HepG2 (cell line): ENCODE measurements at regions not wholly inside any gene's neighbourhood (a gene's known extent, or its start where the extent isn't known, plus 50 kb on each side); places are given as distances from the start of the nearest gene placed in this dataset.

Source experiments
- ATAC-seq: fragments of 200-7000 bp; cut with Tn5 transposase; 3 replicates; pipeline ENCODE4 v1.9.1; 2020; ENCODE audit warnings: mild to moderate bottlenecking, moderate library complexity
- BruUV-seq: library from RNA; stranded (reverse); fragments of 400-500 nt; replicated peaks from 2 replicates; lab custom pipeline; 2021; lab: Mats Ljungman, UMichigan
- CTCF ChIA-PET: fragments of 300-600 bp; formaldehyde crosslinking; extraction: SDS; loops from one replicate; lab custom pipeline; 2021; ENCODE audit warnings: low total read pairs, inconsistent platforms, low intra/inter-chr PET ratio; lab: Yijun Ruan, JAX
- POLR2A ChIA-PET: fragments of 350-600 bp; sonication (Branson Sonifier 250); formaldehyde crosslinking; loops from one replicate; lab custom pipeline; 2020; ENCODE audit warnings: antibody characterized with exemption, inconsistent platforms; lab: Yijun Ruan, JAX
- DNase-seq: peaks from one replicate; pipeline ENCODE4 v3.0.0-alpha.2; 2015; ENCODE audit warnings: low spot score
- FAIRE-seq: peaks from 3 replicates; lab custom pipeline; 2011; peaks lifted over from hg19 to GRCh38; lab: Jason Lieb, UNC
- H2AFZ ChIP-seq: one replicate; pipeline ENCODE4 v1.6.1; 2011; ENCODE audit warnings: low read length, inconsistent platforms
- H3K27ac ChIP-seq: fragments of 300-600 bp; 3 replicates; pipeline ENCODE4 v1.8.0; 2011; ENCODE audit warnings: mixed run types, mild to moderate bottlenecking, mixed read lengths, low read length, inconsistent platforms; ENCODE audit not compliant: insufficient read depth; ENCODE audit errors: extremely low read length
- H3K27me3 ChIP-seq, 2 experiments: fragments of 200-600 bp in 1 of 2; 2 replicates in 1 of 2; 3 replicates in 1 of 2; pipeline versions ENCODE4 v1.6.0 to v1.8.0; 2011; ENCODE audit warnings: low read length in 2 of 2, mild to moderate bottlenecking in 2 of 2, moderate library complexity in 2 of 2, inconsistent platforms in 1 of 2; ENCODE audit not compliant: insufficient read depth in 2 of 2, control insufficient read depth in 1 of 2
- H3K36me3 ChIP-seq, 2 experiments: fragments of 200-600 bp in 1 of 2; replicated peaks in 1 of 2; 2 replicates in 1 of 2; 3 replicates in 1 of 2; pipeline versions ENCODE4 v1.5.1 to v1.8.0; 2011; ENCODE audit warnings: low read length in 2 of 2, inconsistent platforms in 1 of 2; ENCODE audit not compliant: insufficient read depth in 2 of 2, control insufficient read depth in 1 of 2
- H3K4me1 ChIP-seq: 2 replicates; pipeline ENCODE4 v1.5.1; 2012; ENCODE audit warnings: low read length, inconsistent platforms; ENCODE audit not compliant: insufficient read depth
- H3K4me2 ChIP-seq: 2 replicates; pipeline ENCODE4 v1.6.0; 2011; ENCODE audit warnings: low read depth, low read length, inconsistent platforms
- H3K4me3 ChIP-seq, 3 experiments: fragments of 200-600 bp in 1 of 3; sonication (generic), shearing (Covaris generic) in 1 of 3; replicated peaks in 1 of 3; 2 replicates each; pipeline ENCODE4 v1.5.1; 2011 to 2016; ENCODE audit warnings: low read length in 3 of 3, inconsistent platforms in 2 of 3, low read depth in 2 of 3, mild to moderate bottlenecking in 2 of 3, control low read depth in 1 of 3, mixed read lengths in 1 of 3; ENCODE audit not compliant: insufficient read depth in 1 of 3
- H3K79me2 ChIP-seq: one replicate; pipeline ENCODE4 v1.6.1; 2011; ENCODE audit warnings: low read length, inconsistent platforms; ENCODE audit not compliant: insufficient read depth
- H3K9ac ChIP-seq: 2 replicates; pipeline ENCODE4 v1.6.0; 2011; ENCODE audit warnings: mild to moderate bottlenecking, low read depth, low read length, inconsistent platforms; ENCODE audit not compliant: insufficient read depth
- H3K9me3 ChIP-seq: 2 replicates; pipeline ENCODE4 v1.5.1; 2012; ENCODE audit warnings: mild to moderate bottlenecking, low read length
- H4K20me1 ChIP-seq: 2 replicates; pipeline ENCODE4 v1.6.0; 2011; ENCODE audit warnings: inconsistent platforms, mild to moderate bottlenecking, low read length, moderate library complexity; ENCODE audit not compliant: insufficient read depth
- KAT2B ChIP-seq: fragments of 150-350 bp; IDR thresholded peaks from 2 replicates; pipeline ENCODE4 v1.6.1; 2014; ENCODE audit warnings: low read depth, low read length, borderline replicate concordance
- KLF9 ChIP-seq: IDR thresholded peaks from 2 replicates; pipeline ENCODE4 v1.6.1; 2016; ENCODE audit warnings: low read depth
- MAFK ChIP-seq, 2 experiments: IDR thresholded peaks in 1 of 2; conservative IDR thresholded peaks in 1 of 2; 2 replicates each; pipeline ENCODE4 v1.6.1; 2011; ENCODE audit warnings: improper control_type of control experiment in 2 of 2, low read length in 2 of 2
- NFE2L2 ChIP-seq: fragments of 150-350 bp; IDR thresholded peaks from 2 replicates; pipeline ENCODE4 v1.6.1; 2014; ENCODE audit warnings: low read length
- ZBTB39 ChIP-seq: sonication (generic); formaldehyde crosslinking; IDR thresholded peaks from 2 replicates; pipeline ENCODE4 v1.5.0; 2020; ENCODE audit warnings: missing genetic modification reagents
- ZKSCAN5 ChIP-seq: sonication (generic); formaldehyde crosslinking; IDR thresholded peaks from 2 replicates; pipeline ENCODE4 v1.5.1; 2020; ENCODE audit warnings: mild to moderate bottlenecking, missing genetic modification reagents
- ZNF275 ChIP-seq: sonication (generic); formaldehyde crosslinking; IDR thresholded peaks from 2 replicates; pipeline ENCODE4 v1.8.0; 2022; ENCODE audit warnings: missing genetic modification reagents, mild to moderate bottlenecking, inconsistent platforms, borderline replicate concordance
- ZNF570 ChIP-seq: sonication (generic); formaldehyde crosslinking; IDR thresholded peaks from 2 replicates; pipeline ENCODE4 v1.4.0; 2020; ENCODE audit warnings: mild to moderate bottlenecking, missing genetic modification reagents, borderline replicate concordance
- ZNF781 ChIP-seq: sonication (generic); formaldehyde crosslinking; IDR thresholded peaks from 2 replicates; pipeline ENCODE4 v1.5.1; 2020; ENCODE audit warnings: borderline replicate concordance, mild to moderate bottlenecking, missing genetic modification reagents; ENCODE audit errors: not compliant biosample characterization
- WGBS: methylation state at CpG from one replicate; pipeline ENCODE4 v1.1.6; 2017; ENCODE audit warnings: low lambda C conversion rate; 5-methylcytosine and 5-hydroxymethylcytosine counted together
- in situ Hi-C: cut with HindIII; loops from 2 replicates; pipeline ENCODE4 v1.10.0; 2017; ENCODE audit warnings: low pct_unique_long_range_greater_than_20kb; ENCODE audit not compliant: extremely low pct_ligation_motif_present
- intact Hi-C: fragments of 100-400 bp; cut with micrococcal nuclease; formaldehyde crosslinking; loops from one replicate; pipeline ENCODE4 v1.10.0; 2022; ENCODE audit not compliant: unreplicated experiment

- Histone ChIP-seq H3K36me3 (no peaks in the 10 kb centered on the region), H3K9ac (no peak overlapping the region), H2AFZ (no peak overlapping the region), H3K79me2 (no peaks in the 10 kb centered on the region), H3K27me3 (no peaks in the 10 kb centered on the region), H4K20me1 (no peaks in the 10 kb centered on the region), H3K4me2 (no peak overlapping the region), H3K4me1 (no peaks in the 10 kb centered on the region), H3K27ac (no peak overlapping the region), H3K9me3 (peaks cover 30% of the 10 kb centered on the region), H3K4me3 (no peak overlapping the region)
- no TSS peak for BruUV-seq
- 0% methylated on average over 2 of the region's 2 CpGs for WGBS
- FAIRE-seq = no peak
- intact Hi-C loops (no loop called here), in situ Hi-C loops (no loop called here)
- no peak for TF ChIP-seq ZKSCAN5 (CRISPR knock-in tag)
- DNase-seq = no peak
- no peak for ATAC-seq
- CTCF ChIA-PET = no interaction called here
- POLR2A ChIA-PET = no interaction called here
These were observed 828.7 kb downstream of the PCDH7 start for GRCh38 chr4:31548823-31549222.

- BruUV-seq = no TSS peak
- no peak overlapping the region for H2AFZ ChIP-seq
- H3K9ac ChIP-seq = no peak overlapping the region
- 0% methylated on average over 1 of the region's 1 CpG for WGBS
- H3K4me2 ChIP-seq = no peak overlapping the region
- in situ Hi-C loops = no loop called here
- POLR2A ChIA-PET = no interaction called here
- H3K27me3 ChIP-seq = no peaks in the 10 kb centered on the region
- no peaks in the 10 kb centered on the region for H4K20me1 ChIP-seq
- TF ChIP-seq ZNF781 (CRISPR knock-in tag) = no peak
- TF ChIP-seq, all 625 proteins: peak for 0
- no peak overlapping the region for H3K27ac ChIP-seq
- FAIRE-seq (no peak), DNase-seq (no peak), ATAC-seq (no peak)
- H3K36me3 ChIP-seq = no peaks in the 10 kb centered on the region
- peaks cover 27% of the 10 kb centered on the region for H3K9me3 ChIP-seq
- no peaks in the 10 kb centered on the region for H3K79me2 ChIP-seq
- H3K4me3 ChIP-seq = no peak overlapping the region
- intact Hi-C loops = no loop called here
- CTCF ChIA-PET = no interaction called here
- no peaks in the 10 kb centered on the region for H3K4me1 ChIP-seq
These were observed 829.1 kb downstream of the PCDH7 start for GRCh38 chr4:31549256-31549655.

- ATAC-seq (no peak), FAIRE-seq (no peak), DNase-seq (no peak)
- peaks cover 38% of the 10 kb centered on the region for H3K9me3 ChIP-seq
- H3K79me2 ChIP-seq = no peaks in the 10 kb centered on the region
- H3K9ac ChIP-seq = no peak overlapping the region
- H4K20me1 ChIP-seq = no peaks in the 10 kb centered on the region
- H3K4me2 ChIP-seq = no peak overlapping the region
- in situ Hi-C loops = no loop called here
- no TSS peak for BruUV-seq
- CTCF ChIA-PET = no interaction called here
- no peak overlapping the region for H2AFZ ChIP-seq
- POLR2A ChIA-PET = no interaction called here
- no peaks in the 10 kb centered on the region for H3K4me1 ChIP-seq
- no peak overlapping the region for H3K27ac ChIP-seq
- H3K4me3 ChIP-seq = no peak overlapping the region
- intact Hi-C loops = no loop called here
- H3K27me3 ChIP-seq = no peaks in the 10 kb centered on the region
- 1% methylated on average over 2 of the region's 2 CpGs for WGBS
- H3K36me3 ChIP-seq = no peaks in the 10 kb centered on the region
- TF ChIP-seq KLF9 (no peak), ZNF570 (CRISPR knock-in tag) (no peak), NFE2L2 (peak; percentile 76), ZNF275 (CRISPR knock-in tag) (no peak), KAT2B (no peak), MAFK (conservative IDR thresholded peaks at IDR 0.05 in 1 of 2, IDR thresholded peaks at IDR 0.05 in 1 of 2; ENCODE audit: low read length in 2 of 2) (peak in 1 of 2 experiments; percentile 37; a peak in 1 of 4 replicates), ZBTB39 (CRISPR knock-in tag) (no peak)
These were observed 837.3 kb downstream of the PCDH7 start for GRCh38 chr4:31557437-31557836.
